A673 (cell line): ENCODE measurements at regions not wholly inside any gene's neighbourhood (a gene's known extent, or its start where the extent isn't known, plus 50 kb on each side); places are given as distances from the start of the nearest gene placed in this dataset.

ENCODE experiments used
- BruUV-seq: library from RNA; stranded (reverse); fragments of 400-500 nt; replicated peaks from 2 replicates; lab custom pipeline; 2021; lab: Mats Ljungman, UMichigan
- CTCF ChIA-PET: fragments of 300-600 bp; sonication (Branson Sonifier 250); formaldehyde crosslinking; loops from one replicate; lab custom pipeline; 2022; ENCODE audit warnings: antibody characterized with exemption; lab: Charles Lee
- POLR2A ChIA-PET: fragments of 300-600 bp; sonication (Branson Sonifier 250); formaldehyde crosslinking; loops from one replicate; lab custom pipeline; 2022; ENCODE audit warnings: antibody characterized with exemption; ENCODE audit not compliant: low non-redundant PET; lab: Charles Lee
- DNase-seq: peaks from one replicate; pipeline ENCODE4 v3.0.0-alpha.2; 2015; ENCODE audit warnings: low spot score
- H3K27ac ChIP-seq: fragments of 200-600 bp; sonication (generic); 2 replicates; pipeline ENCODE4 v1.5.1; 2016; ENCODE audit warnings: mixed run types, low read depth, mild to moderate bottlenecking, mixed read lengths, antibody characterized with exemption, low read length; ENCODE audit not compliant: poor library complexity, severe bottlenecking
- H3K27me3 ChIP-seq: fragments of 200-600 bp; sonication (generic); replicated peaks from 2 replicates; pipeline ENCODE4 v1.6.1; 2017; ENCODE audit warnings: mixed run types, low read depth, mild to moderate bottlenecking, mixed read lengths, antibody characterized with exemption, low read length; ENCODE audit not compliant: insufficient read depth, poor library complexity
- H3K36me3 ChIP-seq: fragments of 200-600 bp; sonication (generic); 2 replicates; pipeline ENCODE4 v1.6.1; 2016; ENCODE audit warnings: mixed run types, mild to moderate bottlenecking, mixed read lengths, antibody characterized with exemption, low read length; ENCODE audit not compliant: insufficient read depth, poor library complexity, severe bottlenecking
- H3K4me1 ChIP-seq: fragments of 200-600 bp; sonication (generic); 2 replicates; pipeline ENCODE4 v1.6.1; 2017; ENCODE audit warnings: mixed run types, mild to moderate bottlenecking, mixed read lengths, antibody characterized with exemption, low read length; ENCODE audit not compliant: insufficient read depth, poor library complexity, severe bottlenecking
- H3K4me3 ChIP-seq: fragments of 200-600 bp; sonication (generic); 2 replicates; pipeline ENCODE4 v1.5.1; 2016; ENCODE audit warnings: low read depth, mixed run types, mild to moderate bottlenecking, mixed read lengths, low read length; ENCODE audit not compliant: poor library complexity, severe bottlenecking
- H3K9me3 ChIP-seq: fragments of 200-600 bp; sonication (generic); 2 replicates; pipeline ENCODE4 v1.6.1; 2016; ENCODE audit warnings: mixed run types, low read depth, mild to moderate bottlenecking, mixed read lengths, antibody characterized with exemption, low read length; ENCODE audit not compliant: poor library complexity, severe bottlenecking
- EZH2 ChIP-seq: fragments of 200-600 bp; sonication (generic); IDR thresholded peaks from 2 replicates; pipeline ENCODE4 v1.6.1; 2017; ENCODE audit warnings: borderline replicate concordance, low read depth, mild to moderate bottlenecking, mixed read lengths, antibody characterized with exemption, low read length; ENCODE audit not compliant: poor library complexity, severe bottlenecking
- intact Hi-C: fragments of 100-400 bp; cut with micrococcal nuclease; formaldehyde crosslinking; loops from one replicate; pipeline ENCODE4 v1.10.0; 2022; ENCODE audit not compliant: unreplicated experiment
- TF ChIP-seq, protein P1 (sequence below): fragments of 300-800, 200-600 bp; sonication (generic); conservative IDR thresholded peaks from 2 replicates; pipeline ENCODE4 v1.5.1; 2017; ENCODE audit warnings: low read depth, mild to moderate bottlenecking, antibody characterized with exemption, low read length, moderate library complexity, mixed read lengths

DNA sequence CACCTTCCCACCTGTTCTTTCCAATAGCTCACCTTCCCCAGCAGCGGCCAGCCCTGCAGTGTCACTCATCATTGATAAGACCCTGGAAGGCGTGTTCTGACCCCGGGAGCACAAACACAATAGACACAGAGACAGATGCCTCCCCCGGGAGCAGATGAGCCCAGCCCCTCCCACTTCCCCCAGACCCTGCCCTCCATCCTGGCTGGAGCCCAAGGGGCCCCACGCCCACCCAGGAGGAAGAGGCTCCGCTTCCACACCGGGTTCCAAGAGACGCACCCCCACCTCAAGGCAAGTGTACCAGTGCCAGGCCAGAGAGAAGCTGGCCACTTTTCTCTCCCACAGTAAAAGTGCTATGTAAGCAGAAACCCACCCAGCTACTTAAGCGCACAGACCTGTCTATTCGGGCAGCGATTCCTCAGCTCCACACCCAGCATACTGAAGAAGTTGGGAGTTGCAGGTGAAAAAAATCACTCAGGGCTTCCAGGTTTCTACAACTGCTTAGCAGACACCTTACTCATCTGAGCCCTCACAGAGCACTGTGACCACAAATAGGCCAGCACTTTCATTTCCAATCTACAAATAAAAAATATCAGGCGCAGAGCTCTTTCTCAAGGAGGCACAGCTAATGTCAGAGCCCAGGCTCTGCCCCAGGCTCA lies 93.4 kb upstream of the NXT1 start:
- Histone ChIP-seq H3K4me3 (no peak overlapping the region), H3K9me3 (no peaks in the 10 kb centered on the region), H3K27ac (peak overlapping the region; percentile 93), H3K36me3 (no peaks in the 10 kb centered on the region), H3K27me3 (no peaks in the 10 kb centered on the region), H3K4me1 (peaks cover 28% of the 10 kb centered on the region)
- no peak for DNase-seq
- POLR2A ChIA-PET = no interaction called here
- BruUV-seq = TSS peak; percentile 69
- CTCF ChIA-PET = interaction anchor here (0.6 kb wide), 1 partner anchor 172 kb away, joined by 4 read pairs; no protein-coding TSS in a partner anchor
- TF ChIP-seq, protein P1, sequence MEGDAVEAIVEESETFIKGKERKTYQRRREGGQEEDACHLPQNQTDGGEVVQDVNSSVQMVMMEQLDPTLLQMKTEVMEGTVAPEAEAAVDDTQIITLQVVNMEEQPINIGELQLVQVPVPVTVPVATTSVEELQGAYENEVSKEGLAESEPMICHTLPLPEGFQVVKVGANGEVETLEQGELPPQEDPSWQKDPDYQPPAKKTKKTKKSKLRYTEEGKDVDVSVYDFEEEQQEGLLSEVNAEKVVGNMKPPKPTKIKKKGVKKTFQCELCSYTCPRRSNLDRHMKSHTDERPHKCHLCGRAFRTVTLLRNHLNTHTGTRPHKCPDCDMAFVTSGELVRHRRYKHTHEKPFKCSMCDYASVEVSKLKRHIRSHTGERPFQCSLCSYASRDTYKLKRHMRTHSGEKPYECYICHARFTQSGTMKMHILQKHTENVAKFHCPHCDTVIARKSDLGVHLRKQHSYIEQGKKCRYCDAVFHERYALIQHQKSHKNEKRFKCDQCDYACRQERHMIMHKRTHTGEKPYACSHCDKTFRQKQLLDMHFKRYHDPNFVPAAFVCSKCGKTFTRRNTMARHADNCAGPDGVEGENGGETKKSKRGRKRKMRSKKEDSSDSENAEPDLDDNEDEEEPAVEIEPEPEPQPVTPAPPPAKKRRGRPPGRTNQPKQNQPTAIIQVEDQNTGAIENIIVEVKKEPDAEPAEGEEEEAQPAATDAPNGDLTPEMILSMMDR = no peak
- no peak for TF ChIP-seq EZH2
- intact Hi-C loops = no loop called here

DNA sequence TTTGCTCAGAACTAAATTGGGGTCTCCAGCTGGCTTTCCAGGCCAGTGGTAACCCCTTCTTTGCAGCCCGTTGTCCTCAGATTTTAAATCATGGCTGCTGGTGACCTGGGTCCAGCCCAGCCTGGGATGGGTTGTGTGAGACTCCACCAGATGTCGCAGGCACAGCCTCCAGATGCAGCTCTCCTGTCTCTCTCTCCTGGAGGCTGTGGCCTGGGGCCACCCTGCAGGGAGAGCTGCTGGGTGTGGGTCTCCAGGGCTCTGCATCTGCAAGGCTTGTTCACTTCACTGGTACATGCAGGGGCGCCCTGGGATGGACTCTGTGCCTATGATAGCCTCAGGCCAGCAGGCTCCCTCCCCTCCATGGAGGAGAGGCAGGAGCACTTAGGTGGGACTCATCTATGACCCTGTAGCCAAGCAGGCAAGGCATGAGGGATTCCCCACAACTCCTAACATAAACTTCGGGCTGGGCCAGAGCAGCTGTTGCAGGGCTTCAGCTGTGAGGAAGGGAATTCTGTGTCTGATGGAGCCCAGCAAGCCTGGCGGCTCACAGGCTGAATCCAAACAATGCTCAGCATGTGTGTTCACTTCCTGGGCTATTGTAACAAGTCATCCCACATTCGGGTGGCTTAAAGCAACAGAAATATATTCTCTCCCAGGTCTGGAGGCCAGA lies 94.7 kb upstream of the NXT1 start:
- peaks cover 28% of the 10 kb centered on the region for H3K4me1 ChIP-seq
- no TSS peak for BruUV-seq
- no peaks in the 10 kb centered on the region for H3K9me3 ChIP-seq
- ChIA-PET CTCF (no interaction called here), POLR2A (no interaction called here)
- H3K36me3 ChIP-seq = no peaks in the 10 kb centered on the region
- no peak overlapping the region for H3K27ac ChIP-seq
- intact Hi-C loops = no loop called here
- no peak overlapping the region for H3K4me3 ChIP-seq
- no peak for TF ChIP-seq EZH2
- TF ChIP-seq, protein P1 = no peak
- no peaks in the 10 kb centered on the region for H3K27me3 ChIP-seq
- DNase-seq = peak; percentile 23

DNA sequence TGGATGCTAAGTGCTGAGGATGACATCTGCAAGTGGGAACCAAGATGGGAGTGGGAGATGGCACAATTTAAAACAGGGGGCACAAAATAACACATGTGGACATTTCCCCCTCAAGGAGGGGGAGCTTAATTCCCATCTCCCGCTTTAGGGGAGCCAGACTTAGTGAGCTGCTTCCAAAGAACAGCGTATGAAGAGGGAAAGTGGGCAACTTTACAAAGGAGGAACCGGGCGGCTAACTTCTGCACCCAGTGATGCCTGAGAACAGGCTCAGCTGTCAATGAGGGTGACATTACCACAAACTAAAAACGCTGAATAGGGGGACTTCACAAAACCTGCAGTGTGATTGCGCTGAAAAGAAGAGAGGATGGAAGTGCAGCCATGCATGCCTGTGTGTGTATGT lies 95.5 kb upstream of the NXT1 start:
- intact Hi-C loops = no loop called here
- POLR2A ChIA-PET = no interaction called here
- CTCF ChIA-PET = no interaction called here
- TF ChIP-seq EZH2 = no peak
- TF ChIP-seq, protein P1 = no peak
- Histone ChIP-seq H3K27me3 (no peaks in the 10 kb centered on the region), H3K4me3 (no peak overlapping the region), H3K9me3 (no peaks in the 10 kb centered on the region), H3K4me1 (peaks cover 28% of the 10 kb centered on the region), H3K36me3 (no peaks in the 10 kb centered on the region), H3K27ac (no peak overlapping the region)
- BruUV-seq = no TSS peak
- no peak for DNase-seq
